ENCODE measurements at regions not wholly inside any gene's neighbourhood (a gene's known extent, or its start where the extent isn't known, plus 50 kb on each side); places are given as distances from the start of the nearest gene placed in this dataset.

DNA sequence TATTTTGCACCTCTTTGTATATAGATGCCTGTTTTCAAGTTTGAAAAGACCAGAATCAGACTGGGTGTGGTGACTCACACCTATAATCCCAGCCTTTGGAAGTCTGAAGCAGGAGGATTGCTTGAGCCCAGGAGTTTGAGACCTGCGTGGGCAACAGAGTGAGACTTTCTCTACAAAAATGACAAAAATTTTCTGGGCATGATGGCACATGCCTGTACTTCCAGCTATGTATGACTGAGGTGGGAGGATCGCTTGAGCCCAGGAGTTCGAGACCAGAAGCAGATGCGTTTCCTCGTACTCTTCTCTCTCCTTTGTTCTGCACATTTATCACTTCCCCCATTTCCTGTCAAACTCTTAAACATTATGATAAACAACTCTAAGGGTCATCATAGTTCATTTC is 310.0 kb upstream of the SNX7 start:
- TF ChIP-seq CTCF (IDR thresholded peaks at IDR 0.05) (no peak), POLR2A (IDR thresholded peaks at IDR 0.05) (no peak)
